Adrenal gland (tissue), 9 donors: ENCODE measurements at regions not wholly inside any gene's neighbourhood (a gene's known extent, or its start where the extent isn't known, plus 50 kb on each side); places are given as distances from the start of the nearest gene placed in this dataset.

Source experiments
- DNase-seq, 7 donors: peaks; one replicate each; pipeline ENCODE4 v3.0.0-alpha.2; 2019 to 2020
- H3K27ac ChIP-seq, 5 donors: fragments of 200-600 bp; sonication (generic) in 4 of 5; 1 replicate in 3 of 5; 2 replicates in 2 of 5; pipeline versions ENCODE4 v1.5.1 to v1.8.0; 2016 to 2020; ENCODE audit warnings: mild to moderate bottlenecking in 1 of 5
- H3K27me3 ChIP-seq: fragments of 200-600 bp; 2 replicates; pipeline ENCODE4 v1.8.0; 2021
- H3K36me3 ChIP-seq, 2 donors: fragments of 200-600 bp; replicated peaks in 1 of 2; 1 replicate in 1 of 2; 2 replicates in 1 of 2; pipeline versions ENCODE4 v1.5.1 to v1.8.0; 2018 to 2022
- H3K4me1 ChIP-seq, 2 donors: fragments of 200-600 bp; replicated peaks in 1 of 2; 1 replicate in 1 of 2; 2 replicates in 1 of 2; pipeline versions ENCODE4 v1.5.1 to v1.8.0; 2018 to 2021
- H3K4me3 ChIP-seq, 4 donors: fragments of 200-600 bp; sonication (generic) in 3 of 4; one replicate each; pipeline ENCODE4 v1.5.1; 2016 to 2018
- H3K9me3 ChIP-seq, 3 donors: fragments of 200-600 bp; sonication (generic) in 1 of 3; replicated peaks in 1 of 3; 1 replicate in 2 of 3; 2 replicates in 1 of 3; pipeline versions ENCODE4 v1.5.1 to v1.8.0; 2016 to 2021
- CTCF ChIP-seq, 6 experiments: fragments of 450-650 bp in 4 of 6; fragments of 200-600 bp in 2 of 6; sonication (generic) in 1 of 6; IDR thresholded peaks; 1 replicate in 5 of 6; 2 replicates in 1 of 6; pipeline versions ENCODE4 v1.5.1 to v1.8.0; 2016 to 2021; ENCODE audit warnings: antibody characterized with exemption in 6 of 6, mild to moderate bottlenecking in 2 of 6, moderate library complexity in 1 of 6
- POLR2A ChIP-seq, 2 donors: fragments of 450-650 bp; IDR thresholded peaks; one replicate each; pipeline ENCODE4 v1.6.1; 2017; ENCODE audit warnings: antibody characterized with exemption in 2 of 2, mild to moderate bottlenecking in 2 of 2, moderate library complexity in 1 of 2
- WGBS, 4 donors: extraction: QIAGEN DNeasy Blood & Tissue Kit in 2 of 4; methylation state at CpG; one replicate each; pipeline versions ENCODE4 v1.1.5 to v1.1.7; 2013 to 2017; 5-methylcytosine and 5-hydroxymethylcytosine counted together
- intact Hi-C, 2 donors: fragments of 100-400 bp; cut with DNase I; formaldehyde crosslinking; loops; one replicate each; pipeline versions ENCODE4 v1.14.1 to v1.15.0; 2022 to 2023
- donor health status: healthy with polysubstance abuse.
- donor health status: Bipolar disorder and iron deficiency.
- donor health status: DM: yes; HTN: yes; CAD: no.
- donor health status: DM: no; HTN: no; CAD: no.
- donor health status: DM: no; HTN: no; CAD: no.

DNA sequence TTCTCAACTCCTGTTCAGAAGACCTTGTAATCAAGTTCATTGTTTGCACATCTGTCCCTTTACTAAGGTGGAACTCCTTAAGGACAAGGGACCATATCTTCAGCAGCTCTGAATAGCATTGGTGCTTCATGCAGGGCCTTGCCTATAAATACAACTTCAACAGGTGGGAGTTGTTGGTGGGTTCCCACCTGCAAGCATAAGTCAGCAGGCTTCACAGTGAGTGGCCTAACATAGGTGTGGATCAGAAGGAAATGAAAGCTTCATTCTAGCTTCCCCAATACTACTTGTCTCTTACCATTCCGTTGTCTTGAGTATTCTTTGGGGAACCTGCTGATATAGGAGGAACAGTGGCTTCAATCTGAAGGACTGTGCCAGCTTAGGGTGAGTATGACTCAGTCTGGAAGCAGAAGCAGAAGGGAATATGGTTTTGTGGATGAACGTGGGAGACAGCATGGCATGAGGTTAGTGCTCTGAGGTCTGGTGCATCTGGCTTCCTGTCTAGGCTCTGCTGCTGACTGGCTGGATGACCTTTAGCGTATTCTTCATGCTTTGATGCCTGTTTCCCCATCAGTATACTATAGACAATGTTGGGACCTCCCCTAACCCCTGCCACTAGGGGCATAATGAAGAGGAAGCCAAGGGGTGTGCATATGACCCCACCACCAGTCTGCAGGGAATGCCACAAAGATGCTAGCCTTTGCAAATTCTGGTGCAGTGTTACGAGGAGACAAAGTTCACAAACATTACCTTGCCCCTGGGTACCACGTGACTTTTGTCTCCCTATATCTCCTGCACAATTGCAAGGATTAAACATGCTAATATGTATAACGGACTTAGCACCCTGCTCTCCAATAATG lies 192.3 kb downstream of the PALM2AKAP2 start:
- WGBS, 4 donors = 75 to 86% (median 83%) methylated on average over 6 of the region's 6 CpGs
- intact Hi-C loops = loop anchor here in 1 of 2 donors (10.0 kb wide), 1 partner anchor 57 kb away; no protein-coding TSS in a partner anchor

GRCh38 chr9:109973336-109973735 lies 193.3 kb downstream of the PALM2AKAP2 start:
- Histone ChIP-seq H3K4me1 (peaks cover 19 to 31% of the 10 kb centered on the region in 2 donors), H3K4me3 (no peak overlapping the region), H3K27ac (peak overlapping the region in 1 of 5 donors; percentile 50), H3K27me3 (no peaks in the 10 kb centered on the region), H3K9me3 (no peaks in the 10 kb centered on the region), H3K36me3 (no peaks in the 10 kb centered on the region)
- no peak for TF ChIP-seq CTCF (IDR thresholded peaks at IDR 0.05)
- 86 to 100% (median 96%) methylated on average over 1 of the region's 1 CpG for WGBS, 4 donors
- intact Hi-C loops = loop anchor here in 1 of 2 donors (10.0 kb wide), 1 partner anchor 59 kb away; no protein-coding TSS in a partner anchor
- no peak for DNase-seq

More for the DNA sequence above, 192.3 kb downstream of the PALM2AKAP2 start:
- peak in 4 of 7 donors; percentile 18 to 58 (median 32) for DNase-seq
- no peaks in the 10 kb centered on the region for H3K27me3 ChIP-seq
- H3K4me3 ChIP-seq = no peak overlapping the region
- peaks cover 19 to 38% of the 10 kb centered on the region in 2 donors for H3K4me1 ChIP-seq
- TF ChIP-seq POLR2A (IDR thresholded peaks at IDR 0.05) = no peak
- no peak for TF ChIP-seq CTCF (IDR thresholded peaks at IDR 0.05)
- no peaks in the 10 kb centered on the region for H3K36me3 ChIP-seq
- no peak overlapping the region for H3K27ac ChIP-seq
- no peaks in the 10 kb centered on the region for H3K9me3 ChIP-seq

GRCh38 chr9:109974143-109974917 lies 194.3 kb downstream of the PALM2AKAP2 start:
- TF ChIP-seq CTCF (IDR thresholded peaks at IDR 0.05) (no peak), POLR2A (IDR thresholded peaks at IDR 0.05) (no peak)
- Histone ChIP-seq H3K4me3 (no peak overlapping the region), H3K36me3 (no peaks in the 10 kb centered on the region), H3K27ac (peak overlapping the region in 3 of 5 donors; percentile 44 to 52 (median 50)), H3K4me1 (peaks cover 19 to 23% of the 10 kb centered on the region in 2 donors), H3K27me3 (no peaks in the 10 kb centered on the region), H3K9me3 (no peaks in the 10 kb centered on the region)
- DNase-seq = peak; percentile 65 to 88 (median 82)
- 41 to 62% (median 48%) methylated on average over 7 of the region's 7 CpGs for WGBS, 4 donors
- intact Hi-C loops = loop anchor here in 1 of 2 donors (10.0 kb wide), 1 partner anchor 60 kb away; no protein-coding TSS in a partner anchor

DNA sequence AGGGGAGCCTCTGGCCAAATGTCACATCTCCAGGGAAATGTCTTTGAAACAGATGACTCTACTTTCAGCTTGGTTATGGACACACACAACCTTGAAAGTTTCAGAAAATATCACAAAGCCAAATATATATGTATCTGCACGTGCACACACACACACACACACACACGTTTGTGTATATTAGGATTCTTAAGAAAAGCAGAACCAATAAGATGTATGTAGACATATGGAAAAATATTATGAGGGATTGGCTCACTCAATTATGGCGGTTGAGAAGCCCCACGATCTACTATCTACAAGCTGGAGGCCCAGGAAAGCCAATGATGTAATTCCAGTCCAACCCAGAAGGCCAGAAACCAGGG lies 194.9 kb downstream of the PALM2AKAP2 start:
- WGBS, 4 donors = 87 to 92% (median 90%) methylated on average over 4 of the region's 4 CpGs
- Histone ChIP-seq H3K4me3 (no peak overlapping the region), H3K4me1 (peaks cover 19 to 20% of the 10 kb centered on the region in 2 donors), H3K36me3 (no peaks in the 10 kb centered on the region), H3K9me3 (no peaks in the 10 kb centered on the region), H3K27me3 (no peaks in the 10 kb centered on the region), H3K27ac (peak overlapping the region in 1 of 5 donors; percentile 50)
- TF ChIP-seq POLR2A (IDR thresholded peaks at IDR 0.05) (no peak), CTCF (IDR thresholded peaks at IDR 0.05) (no peak)
- no peak for DNase-seq
- intact Hi-C loops = loop anchor here in 1 of 2 donors (10.0 kb wide), 1 partner anchor 60 kb away; no protein-coding TSS in a partner anchor
